ENCODE measurements at regions not wholly inside any gene's neighbourhood (a gene's known extent, or its start where the extent isn't known, plus 50 kb on each side); places are given as distances from the start of the nearest gene placed in this dataset.

GRCh38 chr5:159385536-159385935 lies 55.2 kb upstream of the IL12B start:
- H3K27me3 Mint-ChIP-seq, result peaks cover 49% of the 10 kb centered on the region
- no peak overlapping the region for H3K27ac Mint-ChIP-seq
- peaks cover 38% of the 10 kb centered on the region for H3K36me3 Mint-ChIP-seq
- no peak for DNase-seq
- no peak overlapping the region for H3K4me3 Mint-ChIP-seq
- peaks cover 65% of the 10 kb centered on the region for H3K9me3 Mint-ChIP-seq
- peaks cover 8% of the 10 kb centered on the region for H3K4me1 Mint-ChIP-seq
- CTCF ChIA-PET, result no interaction called here

- Mint-ChIP-seq H3K9me3 (peaks cover 63% of the 10 kb centered on the region), H3K4me3 (no peak overlapping the region), H3K36me3 (peaks cover 36% of the 10 kb centered on the region), H3K27me3 (peaks cover 52% of the 10 kb centered on the region), H3K27ac (no peak overlapping the region), H3K4me1 (peaks cover 8% of the 10 kb centered on the region)
- DNase-seq, result no peak
- CTCF ChIA-PET, result no interaction called here
Measured at GRCh38 chr5:159386028-159386711, 55.9 kb upstream of the IL12B start.

- peaks cover 15% of the 10 kb centered on the region for H3K9me3 Mint-ChIP-seq
- CTCF ChIA-PET, result interaction anchor here (0.5 kb wide), 1 partner anchor 14 kb away, joined by 3 read pairs; no protein-coding TSS in a partner anchor
- no peak overlapping the region for H3K27ac Mint-ChIP-seq
- peaks cover 6% of the 10 kb centered on the region for H3K36me3 Mint-ChIP-seq
- no peak overlapping the region for H3K4me3 Mint-ChIP-seq
- H3K27me3 Mint-ChIP-seq, result peaks cover 41% of the 10 kb centered on the region
- H3K4me1 Mint-ChIP-seq, result peaks cover 7% of the 10 kb centered on the region
- no peak for DNase-seq
Measured at GRCh38 chr5:159392871-159393270, 62.6 kb upstream of the IL12B start.

DNA sequence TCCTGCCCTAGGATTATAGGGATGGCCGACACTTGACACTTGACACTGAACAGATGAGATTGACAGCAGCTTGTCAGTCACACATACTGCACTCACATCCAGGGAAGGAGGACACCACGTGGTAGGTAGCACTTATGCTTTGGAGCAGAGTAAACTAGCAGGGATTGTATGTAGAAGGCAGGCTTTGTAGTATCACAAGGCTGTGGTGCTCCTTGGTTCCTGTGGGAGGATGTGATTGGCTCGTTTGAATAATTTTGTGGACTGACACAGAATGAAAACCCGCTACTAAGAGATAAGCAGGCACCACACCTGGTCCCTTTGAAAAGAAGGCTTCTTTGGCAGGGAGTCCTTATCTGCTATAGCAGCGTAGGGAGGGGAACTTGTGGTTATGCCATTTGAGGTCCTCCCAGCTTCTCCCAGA lies 63.6 kb upstream of the IL12B start:
- Mint-ChIP-seq H3K4me3 (no peak overlapping the region), H3K9me3 (peaks cover 12% of the 10 kb centered on the region), H3K4me1 (peaks cover 7% of the 10 kb centered on the region), H3K27me3 (peaks cover 39% of the 10 kb centered on the region), H3K27ac (no peak overlapping the region), H3K36me3 (peaks cover 5% of the 10 kb centered on the region)
- DNase-seq, result no peak
- CTCF ChIA-PET, result no interaction called here

DNA sequence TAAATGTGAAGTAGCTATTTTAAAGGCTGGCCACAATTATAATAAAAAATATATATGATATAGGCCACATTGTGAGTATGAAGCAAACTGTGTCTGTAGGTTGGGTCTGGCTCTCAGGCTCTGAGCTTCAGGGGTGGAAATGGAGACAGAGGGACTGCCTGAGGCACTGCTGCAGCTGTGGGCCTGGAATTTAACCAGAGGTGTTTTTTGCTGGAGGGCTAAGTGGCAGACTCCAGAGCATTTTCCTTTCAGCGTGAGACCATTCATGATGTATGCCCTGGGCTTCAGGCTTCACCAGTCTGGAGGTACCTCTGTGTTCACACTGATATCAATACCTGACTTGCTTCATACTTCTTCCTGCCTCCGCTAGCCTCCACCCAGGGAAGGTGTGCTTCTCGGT lies 64.9 kb upstream of the IL12B start:
- H3K36me3 Mint-ChIP-seq, result peaks cover 2% of the 10 kb centered on the region
- peaks cover 5% of the 10 kb centered on the region for H3K9me3 Mint-ChIP-seq
- no peak overlapping the region for H3K4me3 Mint-ChIP-seq
- no peak for DNase-seq
- H3K27ac Mint-ChIP-seq, result no peak overlapping the region
- CTCF ChIA-PET, result no interaction called here
- peaks cover 7% of the 10 kb centered on the region for H3K4me1 Mint-ChIP-seq
- H3K27me3 Mint-ChIP-seq, result peaks cover 43% of the 10 kb centered on the region

DNA sequence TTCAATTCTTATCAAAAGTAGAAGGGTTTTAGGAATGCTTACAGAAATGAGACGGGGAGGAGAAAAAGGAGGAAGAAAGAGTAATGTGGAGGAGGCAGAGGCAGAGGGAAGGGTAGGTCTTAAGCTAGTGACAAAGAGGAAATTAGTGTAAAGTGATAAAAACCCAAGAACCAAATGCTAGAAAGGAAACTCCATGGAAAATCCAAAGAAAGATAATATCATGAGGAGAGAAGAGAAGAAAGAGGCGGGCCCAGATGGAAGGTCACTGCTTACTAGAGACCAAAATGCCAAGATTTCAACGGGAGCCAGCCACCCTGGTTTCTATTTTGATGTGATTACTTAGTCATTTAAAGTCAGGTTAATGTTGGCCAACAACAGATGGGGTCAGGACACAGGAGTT lies 68.6 kb upstream of the IL12B start:
- H3K9me3 Mint-ChIP-seq, result no peaks in the 10 kb centered on the region
- DNase-seq, result no peak
- no peak overlapping the region for H3K27ac Mint-ChIP-seq
- peaks cover under 1% of the 10 kb centered on the region for H3K4me1 Mint-ChIP-seq
- peaks cover 48% of the 10 kb centered on the region for H3K27me3 Mint-ChIP-seq
- no peak overlapping the region for H3K4me3 Mint-ChIP-seq
- CTCF ChIA-PET, result no interaction called here
- peaks cover 2% of the 10 kb centered on the region for H3K36me3 Mint-ChIP-seq

GRCh38 chr5:159400476-159400875 lies 70.2 kb upstream of the IL12B start:
- Mint-ChIP-seq H3K9me3 (no peaks in the 10 kb centered on the region), H3K36me3 (peaks cover 5% of the 10 kb centered on the region), H3K27me3 (peaks cover 53% of the 10 kb centered on the region), H3K27ac (no peak overlapping the region), H3K4me1 (peaks cover under 1% of the 10 kb centered on the region), H3K4me3 (no peak overlapping the region)
- no peak for DNase-seq
- CTCF ChIA-PET, result no interaction called here

- no peak for DNase-seq
- Mint-ChIP-seq H3K4me1 (peaks cover 4% of the 10 kb centered on the region), H3K27ac (no peak overlapping the region), H3K4me3 (no peak overlapping the region), H3K27me3 (peaks cover 64% of the 10 kb centered on the region), H3K9me3 (peaks cover 5% of the 10 kb centered on the region), H3K36me3 (peaks cover 10% of the 10 kb centered on the region)
- CTCF ChIA-PET, result no interaction called here
Measured at GRCh38 chr5:159402311-159402710, 72.0 kb upstream of the IL12B start.

- DNase-seq, result no peak
- Mint-ChIP-seq H3K27ac (no peak overlapping the region), H3K4me1 (peaks cover 4% of the 10 kb centered on the region), H3K4me3 (no peak overlapping the region), H3K9me3 (peaks cover 6% of the 10 kb centered on the region), H3K27me3 (peaks cover 68% of the 10 kb centered on the region), H3K36me3 (peaks cover 14% of the 10 kb centered on the region)
- CTCF ChIA-PET, result no interaction called here
Measured at GRCh38 chr5:159402856-159403255, 72.6 kb upstream of the IL12B start.

- Mint-ChIP-seq H3K27ac (no peak overlapping the region), H3K9me3 (peaks cover 6% of the 10 kb centered on the region), H3K4me3 (no peak overlapping the region), H3K27me3 (peaks cover 71% of the 10 kb centered on the region), H3K4me1 (peaks cover 12% of the 10 kb centered on the region), H3K36me3 (peaks cover 22% of the 10 kb centered on the region)
- CTCF ChIA-PET, result no interaction called here
- no peak for DNase-seq
Measured at GRCh38 chr5:159403906-159404681, 73.8 kb upstream of the IL12B start.

GRCh38 chr5:159405611-159406031 lies 75.3 kb upstream of the IL12B start:
- H3K9me3 Mint-ChIP-seq, result peaks cover 11% of the 10 kb centered on the region
- peaks cover 61% of the 10 kb centered on the region for H3K27me3 Mint-ChIP-seq
- peaks cover 27% of the 10 kb centered on the region for H3K4me1 Mint-ChIP-seq
- H3K36me3 Mint-ChIP-seq, result peaks cover 29% of the 10 kb centered on the region
- DNase-seq, result no peak
- CTCF ChIA-PET, result no interaction called here
- H3K4me3 Mint-ChIP-seq, result no peak overlapping the region
- H3K27ac Mint-ChIP-seq, result no peak overlapping the region

DNA sequence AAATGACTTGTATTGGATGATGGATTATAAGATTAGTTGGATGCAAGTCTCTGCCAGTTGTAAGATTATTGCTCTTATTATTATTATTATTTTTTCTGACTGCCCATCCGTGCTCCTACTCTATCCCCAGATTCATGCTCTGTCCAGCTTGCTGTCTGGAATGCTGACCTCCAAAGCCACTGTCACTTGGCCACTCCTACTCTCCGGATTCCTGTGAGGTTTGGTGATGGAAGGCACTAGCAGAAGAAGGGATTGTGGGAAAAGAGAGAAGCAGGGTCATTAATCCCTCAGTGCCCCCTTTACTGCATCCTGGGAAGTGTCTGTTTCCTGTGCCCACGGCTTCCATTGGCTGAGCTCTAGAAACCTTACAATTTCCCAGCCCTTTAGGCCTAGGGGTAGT lies 76.3 kb upstream of the IL12B start:
- peaks cover 37% of the 10 kb centered on the region for H3K4me1 Mint-ChIP-seq
- CTCF ChIA-PET, result no interaction called here
- peaks cover 36% of the 10 kb centered on the region for H3K36me3 Mint-ChIP-seq
- no peak overlapping the region for H3K4me3 Mint-ChIP-seq
- no peak overlapping the region for H3K27ac Mint-ChIP-seq
- peaks cover 15% of the 10 kb centered on the region for H3K9me3 Mint-ChIP-seq
- no peak for DNase-seq
- H3K27me3 Mint-ChIP-seq, result peaks cover 61% of the 10 kb centered on the region

DNA sequence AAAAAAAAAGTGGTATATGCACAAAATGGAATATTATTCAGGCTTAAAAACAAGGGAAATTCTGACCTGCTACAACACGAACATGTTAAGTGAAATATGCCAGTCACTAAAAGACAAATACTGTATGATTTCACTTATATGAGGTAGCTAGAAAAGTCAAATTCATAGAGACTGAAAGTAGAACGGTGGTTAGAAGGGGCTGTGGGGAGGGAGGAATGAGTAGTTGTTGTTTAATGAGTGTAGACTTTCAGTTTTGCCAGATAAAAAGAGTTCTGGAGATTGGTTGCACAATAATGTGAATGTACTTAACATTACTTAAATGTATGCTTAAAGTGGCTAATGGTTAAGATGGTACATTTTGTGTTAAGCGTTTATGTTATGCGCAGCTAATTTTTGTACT lies 79.5 kb upstream of the IL12B start:
- peak; percentile 59 for DNase-seq
- Mint-ChIP-seq H3K36me3 (peaks cover 41% of the 10 kb centered on the region), H3K27ac (peak overlapping the region; percentile 95)

DNA sequence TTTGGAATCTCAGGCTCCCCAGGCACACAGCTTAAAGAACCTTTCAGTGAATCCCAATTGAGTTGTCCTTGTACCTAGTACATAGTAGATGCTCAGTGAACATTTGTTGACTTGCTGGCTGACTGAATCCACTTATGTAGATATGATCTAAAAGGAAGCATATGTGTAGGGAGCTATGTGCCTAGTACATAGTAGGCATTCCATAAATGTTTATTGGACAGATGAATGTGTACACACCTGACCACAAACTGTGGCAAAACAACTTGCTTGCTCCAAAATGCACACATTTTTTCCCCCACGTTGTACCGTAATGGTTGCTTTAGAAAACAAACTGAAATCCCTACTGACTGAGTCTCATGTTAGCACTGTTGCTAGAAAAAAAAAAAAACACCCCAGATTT lies 80.2 kb upstream of the IL12B start:
- no peak for DNase-seq
- Mint-ChIP-seq H3K27ac (peak overlapping the region; percentile 95), H3K4me3 (no peak overlapping the region), H3K4me1 (peaks cover 68% of the 10 kb centered on the region), H3K9me3 (peaks cover 15% of the 10 kb centered on the region), H3K27me3 (peaks cover 34% of the 10 kb centered on the region), H3K36me3 (peaks cover 41% of the 10 kb centered on the region)
- CTCF ChIA-PET, result interaction anchor here (1.0 to 2.7 kb wide), 3 partner anchors 73 to 202 kb away, joined by 3 to 9 read pairs (median 3); no protein-coding TSS in a partner anchor

More for the DNA sequence above, 79.5 kb upstream of the IL12B start:
- H3K27me3 Mint-ChIP-seq, result peaks cover 35% of the 10 kb centered on the region
- H3K9me3 Mint-ChIP-seq, result peaks cover 15% of the 10 kb centered on the region
- peaks cover 66% of the 10 kb centered on the region for H3K4me1 Mint-ChIP-seq
- no peak overlapping the region for H3K4me3 Mint-ChIP-seq
- CTCF ChIA-PET, result interaction anchor here (0.7 to 1.6 kb wide), 6 partner anchors 18 to 93 kb away, joined by 3 to 4 read pairs (median 3); no protein-coding TSS in a partner anchor

DNA sequence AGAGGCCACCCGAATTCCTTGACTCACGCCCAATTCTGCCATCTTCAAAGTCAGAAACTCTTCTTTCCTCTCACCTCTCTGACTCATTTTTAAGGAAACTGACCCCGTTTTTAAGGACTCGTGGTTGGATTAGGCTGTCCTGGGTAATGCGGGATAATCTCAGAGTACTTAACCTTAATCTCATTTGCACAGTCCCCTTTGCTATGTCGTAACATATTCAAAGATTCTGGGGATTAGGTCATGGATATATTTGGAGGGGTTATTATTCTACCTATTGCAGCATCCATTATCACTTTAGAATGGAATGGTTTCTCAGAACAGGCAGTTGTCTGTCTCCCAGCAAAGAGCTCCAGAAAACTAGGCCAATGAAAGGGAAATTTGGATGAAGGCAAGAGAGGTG lies 80.8 kb upstream of the IL12B start:
- peaks cover 41% of the 10 kb centered on the region for H3K36me3 Mint-ChIP-seq
- no peak overlapping the region for H3K4me3 Mint-ChIP-seq
- no peak for DNase-seq
- H3K27me3 Mint-ChIP-seq, result peaks cover 34% of the 10 kb centered on the region
- H3K4me1 Mint-ChIP-seq, result peaks cover 65% of the 10 kb centered on the region
- peaks cover 15% of the 10 kb centered on the region for H3K9me3 Mint-ChIP-seq
- CTCF ChIA-PET, result interaction anchor here (1.0 to 2.7 kb wide), 4 partner anchors 20 to 203 kb away, joined by 3 to 9 read pairs (median 4); no protein-coding TSS in a partner anchor
- peak overlapping the region; percentile 95 for H3K27ac Mint-ChIP-seq
